ENCODE measurements at regions not wholly inside any gene's neighbourhood (a gene's known extent, or its start where the extent isn't known, plus 50 kb on each side); places are given as distances from the start of the nearest gene placed in this dataset.

- Mint-ChIP-seq H3K4me1 (ENCODE audit: low read depth) (peaks cover 1% of the 10 kb centered on the region), H3K9me3 (ENCODE audit: low read depth) (peaks cover 15% of the 10 kb centered on the region), H3K4me3 (ENCODE audit: low read depth) (no peak overlapping the region), H3K27ac (no peak overlapping the region), H3K27me3 (no peaks in the 10 kb centered on the region), H3K36me3 (ENCODE audit: insufficient read depth) (no peaks in the 10 kb centered on the region)
- DNase-seq (ENCODE audit: low spot score, unreplicated experiment), result no peak
- no peak for TF ChIP-seq CTCF (IDR thresholded peaks at IDR 0.05; ENCODE audit: unreplicated experiment)
Observed at GRCh38 chr1:191002768-191003167, 525.1 kb upstream of the BRINP3 start.

GRCh38 chr1:191016765-191017164, 539.1 kb upstream of the BRINP3 start:
- Mint-ChIP-seq H3K36me3 (ENCODE audit: insufficient read depth) (no peaks in the 10 kb centered on the region), H3K27ac (no peak overlapping the region), H3K27me3 (no peaks in the 10 kb centered on the region), H3K9me3 (ENCODE audit: low read depth) (peaks cover 3% of the 10 kb centered on the region), H3K4me3 (ENCODE audit: low read depth) (no peak overlapping the region), H3K4me1 (ENCODE audit: low read depth) (no peaks in the 10 kb centered on the region)
- TF ChIP-seq CTCF (IDR thresholded peaks at IDR 0.05; ENCODE audit: unreplicated experiment), result no peak
- no peak for DNase-seq (ENCODE audit: low spot score, unreplicated experiment)

- H3K27me3 Mint-ChIP-seq, result no peaks in the 10 kb centered on the region
- DNase-seq (ENCODE audit: low spot score, unreplicated experiment), result no peak
- no peaks in the 10 kb centered on the region for H3K36me3 Mint-ChIP-seq (ENCODE audit: insufficient read depth)
- H3K27ac Mint-ChIP-seq, result no peak overlapping the region
- no peak overlapping the region for H3K4me3 Mint-ChIP-seq (ENCODE audit: low read depth)
- peaks cover 1% of the 10 kb centered on the region for H3K4me1 Mint-ChIP-seq (ENCODE audit: low read depth)
- TF ChIP-seq CTCF (IDR thresholded peaks at IDR 0.05; ENCODE audit: unreplicated experiment), result no peak
- H3K9me3 Mint-ChIP-seq (ENCODE audit: low read depth), result no peaks in the 10 kb centered on the region
Observed at GRCh38 chr1:191022856-191023255, 545.2 kb upstream of the BRINP3 start.

- TF ChIP-seq CTCF (IDR thresholded peaks at IDR 0.05; ENCODE audit: unreplicated experiment), result no peak
- H3K36me3 Mint-ChIP-seq (ENCODE audit: insufficient read depth), result no peaks in the 10 kb centered on the region
- H3K4me3 Mint-ChIP-seq (ENCODE audit: low read depth), result no peak overlapping the region
- H3K4me1 Mint-ChIP-seq (ENCODE audit: low read depth), result peaks cover 1% of the 10 kb centered on the region
- H3K9me3 Mint-ChIP-seq (ENCODE audit: low read depth), result peaks cover 14% of the 10 kb centered on the region
- H3K27me3 Mint-ChIP-seq, result no peaks in the 10 kb centered on the region
- DNase-seq (ENCODE audit: low spot score, unreplicated experiment), result no peak
- no peak overlapping the region for H3K27ac Mint-ChIP-seq
Observed at GRCh38 chr1:191025896-191026642, 548.4 kb upstream of the BRINP3 start.

- TF ChIP-seq CTCF (IDR thresholded peaks at IDR 0.05; ENCODE audit: unreplicated experiment), result no peak
- Mint-ChIP-seq H3K4me3 (ENCODE audit: low read depth) (no peak overlapping the region), H3K27ac (no peak overlapping the region), H3K27me3 (no peaks in the 10 kb centered on the region), H3K36me3 (ENCODE audit: insufficient read depth) (no peaks in the 10 kb centered on the region), H3K9me3 (ENCODE audit: low read depth) (peaks cover 21% of the 10 kb centered on the region), H3K4me1 (ENCODE audit: low read depth) (peaks cover 1% of the 10 kb centered on the region)
- no peak for DNase-seq (ENCODE audit: low spot score, unreplicated experiment)
Observed at GRCh38 chr1:191026828-191027227, 549.2 kb upstream of the BRINP3 start.

All from progenitor cell of endocrine pancreas (in vitro differentiated cells).